ENCODE measurements at regions not wholly inside any gene's neighbourhood (a gene's known extent, or its start where the extent isn't known, plus 50 kb on each side); places are given as distances from the start of the nearest gene placed in this dataset.

GRCh38 chr2:150052457-150052856 lies 435.0 kb downstream of the RND3 start:
- no peaks in the 10 kb centered on the region for H3K36me3 ChIP-seq (ENCODE audit: control insufficient read depth, insufficient read depth, low read length)
- H3K4me1 ChIP-seq (ENCODE audit: control insufficient read depth, insufficient read depth, low read length), result no peaks in the 10 kb centered on the region
- in situ Hi-C loops (cut with HindIII; ENCODE audit: low pct_unique_long_range_greater_than_20kb, low sequenced_read_pairs), result no loop called here
- intact Hi-C loops (cut with micrococcal nuclease; ENCODE audit: unreplicated experiment), result no loop called here
- ChIA-PET CTCF (no interaction called here), POLR2A (no interaction called here)
- no TSS peak for BruUV-seq (replicated peaks)
- ATAC-seq, result no peak
- no peaks in the 10 kb centered on the region for H3K9me3 ChIP-seq (ENCODE audit: control insufficient read depth, insufficient read depth, low read depth, low read length)
- DNase-seq (ENCODE audit: low read depth, low spot score), result no peak
- H3K27ac ChIP-seq (ENCODE audit: low read length), result no peak overlapping the region
- TF ChIP-seq POLR2AphosphoS5 (IDR thresholded peaks at IDR 0.05; ENCODE audit: low read depth, low read length), result no peak
- TF ChIP-seq, protein P1, sequence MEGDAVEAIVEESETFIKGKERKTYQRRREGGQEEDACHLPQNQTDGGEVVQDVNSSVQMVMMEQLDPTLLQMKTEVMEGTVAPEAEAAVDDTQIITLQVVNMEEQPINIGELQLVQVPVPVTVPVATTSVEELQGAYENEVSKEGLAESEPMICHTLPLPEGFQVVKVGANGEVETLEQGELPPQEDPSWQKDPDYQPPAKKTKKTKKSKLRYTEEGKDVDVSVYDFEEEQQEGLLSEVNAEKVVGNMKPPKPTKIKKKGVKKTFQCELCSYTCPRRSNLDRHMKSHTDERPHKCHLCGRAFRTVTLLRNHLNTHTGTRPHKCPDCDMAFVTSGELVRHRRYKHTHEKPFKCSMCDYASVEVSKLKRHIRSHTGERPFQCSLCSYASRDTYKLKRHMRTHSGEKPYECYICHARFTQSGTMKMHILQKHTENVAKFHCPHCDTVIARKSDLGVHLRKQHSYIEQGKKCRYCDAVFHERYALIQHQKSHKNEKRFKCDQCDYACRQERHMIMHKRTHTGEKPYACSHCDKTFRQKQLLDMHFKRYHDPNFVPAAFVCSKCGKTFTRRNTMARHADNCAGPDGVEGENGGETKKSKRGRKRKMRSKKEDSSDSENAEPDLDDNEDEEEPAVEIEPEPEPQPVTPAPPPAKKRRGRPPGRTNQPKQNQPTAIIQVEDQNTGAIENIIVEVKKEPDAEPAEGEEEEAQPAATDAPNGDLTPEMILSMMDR (IDR thresholded peaks at IDR 0.05), result no peak
- TF ChIP-seq TCF7L2 (IDR thresholded peaks at IDR 0.05; ENCODE audit: low read depth, low read length), result no peak
- no peak for TF ChIP-seq SIN3A (IDR thresholded peaks at IDR 0.05; ENCODE audit: borderline replicate concordance, insufficient read depth, low read depth, low read length)
- no peak for TF ChIP-seq REST (IDR thresholded peaks at IDR 0.05; ENCODE audit: insufficient read depth in 1 of 2, low read depth in 2 of 2, low read length in 1 of 2)
- H3K4me3 ChIP-seq (ENCODE audit: low read depth in 2 of 2, low read length in 2 of 2), result no peak overlapping the region
- no peaks in the 10 kb centered on the region for H3K27me3 ChIP-seq (ENCODE audit: control insufficient read depth, insufficient read depth, low read length)

GRCh38 chr2:150051004-150051403 lies 436.5 kb downstream of the RND3 start:
- TF ChIP-seq REST (IDR thresholded peaks at IDR 0.05; ENCODE audit: insufficient read depth in 1 of 2, low read depth in 2 of 2, low read length in 1 of 2), result no peak
- no peak for TF ChIP-seq POLR2AphosphoS5 (IDR thresholded peaks at IDR 0.05; ENCODE audit: low read depth, low read length)
- TF ChIP-seq, protein P1 (IDR thresholded peaks at IDR 0.05), result no peak
- no peak for TF ChIP-seq TCF7L2 (IDR thresholded peaks at IDR 0.05; ENCODE audit: low read depth, low read length)
- no peak for TF ChIP-seq SIN3A (IDR thresholded peaks at IDR 0.05; ENCODE audit: borderline replicate concordance, insufficient read depth, low read depth, low read length)
- Histone ChIP-seq H3K9me3 (ENCODE audit: control insufficient read depth, insufficient read depth, low read depth, low read length) (no peaks in the 10 kb centered on the region), H3K4me1 (ENCODE audit: control insufficient read depth, insufficient read depth, low read length) (no peaks in the 10 kb centered on the region), H3K27me3 (ENCODE audit: control insufficient read depth, insufficient read depth, low read length) (no peaks in the 10 kb centered on the region), H3K36me3 (ENCODE audit: control insufficient read depth, insufficient read depth, low read length) (no peaks in the 10 kb centered on the region), H3K27ac (ENCODE audit: low read length) (no peak overlapping the region), H3K4me3 (ENCODE audit: low read depth in 2 of 2, low read length in 2 of 2) (no peak overlapping the region)
- ATAC-seq (no peak), DNase-seq (ENCODE audit: low read depth, low spot score) (no peak)
- BruUV-seq (replicated peaks), result no TSS peak
- ChIA-PET POLR2A (no interaction called here), CTCF (no interaction called here)
- in situ Hi-C loops (cut with HindIII; ENCODE audit: low pct_unique_long_range_greater_than_20kb, low sequenced_read_pairs), result no loop called here
- intact Hi-C loops (cut with micrococcal nuclease; ENCODE audit: unreplicated experiment), result no loop called here
